ENCODE measurements at regions not wholly inside any gene's neighbourhood (a gene's known extent, or its start where the extent isn't known, plus 50 kb on each side); places are given as distances from the start of the nearest gene placed in this dataset.

DNA sequence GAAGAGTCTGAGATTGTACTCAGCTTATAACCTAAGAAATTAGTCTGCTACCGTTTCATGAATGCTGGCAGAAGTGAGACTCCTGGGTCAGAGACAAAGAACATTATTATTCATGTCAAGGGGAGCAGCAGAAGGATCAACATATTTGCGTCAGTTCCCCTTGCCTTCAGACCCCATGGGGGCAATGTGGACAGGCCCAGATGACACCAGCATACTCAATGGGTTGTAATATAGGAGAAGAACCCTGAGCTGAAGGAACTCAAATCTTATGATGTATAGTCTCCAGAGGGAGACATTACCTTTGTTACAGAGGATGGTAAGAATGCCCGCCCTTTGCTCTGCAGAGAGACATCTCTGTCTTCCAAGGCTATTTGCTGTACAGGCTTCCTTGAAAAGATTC is 384.4 kb downstream of the EPM2A start:
- H3K4me3 ChIP-seq (ENCODE audit: low read depth in 1 of 2, low read length in 2 of 2), result no peak overlapping the region
- H3K9me3 ChIP-seq (ENCODE audit: control insufficient read depth in 1 of 2, low read length in 2 of 2), result no peaks in the 10 kb centered on the region
- H3K27ac ChIP-seq (ENCODE audit: low read length), result no peak overlapping the region
- H3K36me3 ChIP-seq (ENCODE audit: control insufficient read depth in 1 of 2, insufficient read depth in 2 of 2, low read length in 2 of 2), result no peaks in the 10 kb centered on the region
- H3K27me3 ChIP-seq (ENCODE audit: low read depth, low read length), result no peaks in the 10 kb centered on the region
- no peaks in the 10 kb centered on the region for H3K4me1 ChIP-seq (ENCODE audit: control insufficient read depth in 1 of 2, insufficient read depth in 2 of 2, low read length in 2 of 2)

DNA sequence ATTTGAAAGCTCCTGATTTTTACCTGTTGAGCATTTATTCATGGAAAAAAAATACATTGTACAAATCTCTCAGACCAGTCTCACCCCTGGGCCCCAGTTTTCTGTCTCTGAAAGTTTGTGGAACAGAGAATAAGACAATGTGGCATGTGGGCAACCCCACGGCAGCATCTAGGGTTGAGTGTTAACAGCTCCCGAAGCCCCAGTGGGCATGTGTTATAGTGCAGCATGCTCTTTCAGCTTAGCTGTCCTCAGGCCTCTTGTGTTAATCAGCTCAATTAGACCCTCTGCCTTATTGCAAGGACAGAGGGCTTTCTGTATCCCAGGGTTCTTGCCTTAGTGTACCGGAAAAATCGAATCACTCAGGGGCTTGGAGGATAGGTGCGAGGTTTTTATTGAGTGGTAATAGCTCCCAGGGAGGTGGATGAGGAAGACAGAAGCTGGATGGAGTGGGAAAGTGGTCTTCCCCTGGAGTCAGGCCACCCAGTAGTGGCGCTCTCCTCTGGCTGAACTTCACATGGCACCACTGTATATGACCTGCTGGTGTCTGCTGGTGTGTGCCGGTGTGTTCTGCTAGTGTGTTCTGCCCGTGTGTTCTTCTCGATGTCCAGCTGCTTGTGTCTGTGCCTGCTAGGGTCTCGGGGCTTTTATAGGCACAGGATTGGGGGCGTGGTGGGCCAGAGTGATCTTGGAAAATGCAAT is 382.8 kb downstream of the EPM2A start:
- no peaks in the 10 kb centered on the region for H3K27me3 ChIP-seq (ENCODE audit: low read depth, low read length)
- H3K36me3 ChIP-seq (ENCODE audit: control insufficient read depth in 1 of 2, insufficient read depth in 2 of 2, low read length in 2 of 2), result no peaks in the 10 kb centered on the region
- no peak overlapping the region for H3K27ac ChIP-seq (ENCODE audit: low read length)
- no peak overlapping the region for H3K4me3 ChIP-seq (ENCODE audit: low read depth in 1 of 2, low read length in 2 of 2)
- no peaks in the 10 kb centered on the region for H3K9me3 ChIP-seq (ENCODE audit: control insufficient read depth in 1 of 2, low read length in 2 of 2)
- H3K4me1 ChIP-seq (ENCODE audit: control insufficient read depth in 1 of 2, insufficient read depth in 2 of 2, low read length in 2 of 2), result no peaks in the 10 kb centered on the region

DNA sequence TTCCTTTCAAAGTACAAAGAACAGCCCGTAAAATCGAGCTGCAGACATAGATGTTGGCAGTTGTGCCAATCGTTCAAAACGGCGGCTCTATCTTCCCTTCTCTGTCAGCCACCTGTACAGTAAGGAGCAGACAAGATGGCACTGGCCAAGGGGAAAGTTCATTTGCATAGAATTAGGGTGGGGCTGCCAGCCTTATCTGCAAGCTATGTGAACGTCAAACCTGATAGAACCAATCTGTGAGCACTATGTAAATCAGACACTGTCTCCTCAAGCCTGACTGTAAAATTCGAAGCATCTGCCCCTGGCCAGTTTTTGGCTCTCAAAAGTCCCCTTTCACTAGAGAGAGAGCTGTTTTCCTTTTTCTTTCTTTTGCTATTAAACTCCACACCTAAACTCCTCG is 374.5 kb downstream of the EPM2A start:
- no peaks in the 10 kb centered on the region for H3K4me1 ChIP-seq (ENCODE audit: control insufficient read depth in 1 of 2, insufficient read depth in 2 of 2, low read length in 2 of 2)
- no peaks in the 10 kb centered on the region for H3K27me3 ChIP-seq (ENCODE audit: low read depth, low read length)
- H3K27ac ChIP-seq (ENCODE audit: low read length), result no peak overlapping the region
- H3K9me3 ChIP-seq (ENCODE audit: control insufficient read depth in 1 of 2, low read length in 2 of 2), result peaks cover 0 to 8% of the 10 kb centered on the region in 2 donors
- H3K36me3 ChIP-seq (ENCODE audit: control insufficient read depth in 1 of 2, insufficient read depth in 2 of 2, low read length in 2 of 2), result no peaks in the 10 kb centered on the region
- H3K4me3 ChIP-seq (ENCODE audit: low read depth in 1 of 2, low read length in 2 of 2), result no peak overlapping the region

DNA sequence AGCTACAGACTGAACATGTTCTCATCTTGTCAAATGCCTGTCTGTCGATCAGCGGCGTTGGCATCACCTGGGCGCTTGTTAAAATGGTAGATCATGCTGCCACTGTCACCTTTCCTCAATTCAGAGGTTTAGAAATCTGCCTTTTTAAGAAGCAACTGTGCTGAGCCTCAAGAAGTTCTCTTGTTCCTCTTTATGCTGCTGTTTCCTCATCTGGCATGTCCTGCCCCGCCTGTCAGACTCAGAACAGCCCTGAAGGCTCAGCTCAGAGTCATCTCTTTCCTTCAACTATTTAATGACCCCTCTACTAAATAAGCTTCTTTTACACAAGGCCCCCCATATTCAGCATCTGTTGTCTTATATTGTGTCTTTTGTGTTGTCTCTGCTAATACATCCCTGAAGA is 368.2 kb downstream of the EPM2A start:
- H3K9me3 ChIP-seq (ENCODE audit: control insufficient read depth in 1 of 2, low read length in 2 of 2), result peaks cover 0 to 8% of the 10 kb centered on the region in 2 donors
- H3K27me3 ChIP-seq (ENCODE audit: low read depth, low read length), result no peaks in the 10 kb centered on the region
- no peaks in the 10 kb centered on the region for H3K4me1 ChIP-seq (ENCODE audit: control insufficient read depth in 1 of 2, insufficient read depth in 2 of 2, low read length in 2 of 2)
- no peak overlapping the region for H3K4me3 ChIP-seq (ENCODE audit: low read depth in 1 of 2, low read length in 2 of 2)
- no peaks in the 10 kb centered on the region for H3K36me3 ChIP-seq (ENCODE audit: control insufficient read depth in 1 of 2, insufficient read depth in 2 of 2, low read length in 2 of 2)
- no peak overlapping the region for H3K27ac ChIP-seq (ENCODE audit: low read length)

DNA sequence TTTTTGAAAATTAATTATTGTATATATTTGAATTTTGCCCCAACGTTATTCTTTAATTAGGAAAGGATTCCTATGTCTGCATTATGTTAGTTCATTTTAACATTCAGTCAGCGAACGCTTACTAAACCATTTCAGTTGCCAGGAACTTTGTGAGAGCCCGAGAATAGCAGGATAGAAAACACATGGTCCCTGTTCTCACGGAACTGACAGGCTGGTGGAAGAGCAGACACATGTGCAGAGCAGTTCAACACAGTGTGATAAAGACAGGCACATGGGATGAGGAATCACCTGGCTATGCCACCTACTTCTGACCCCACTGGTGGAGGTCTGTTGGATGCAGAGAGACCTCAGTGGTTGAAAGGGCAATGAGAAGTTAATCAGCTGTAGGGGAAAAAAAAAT is 367.2 kb downstream of the EPM2A start:
- Histone ChIP-seq H3K4me1 (ENCODE audit: control insufficient read depth in 1 of 2, insufficient read depth in 2 of 2, low read length in 2 of 2) (no peaks in the 10 kb centered on the region), H3K36me3 (ENCODE audit: control insufficient read depth in 1 of 2, insufficient read depth in 2 of 2, low read length in 2 of 2) (no peaks in the 10 kb centered on the region), H3K27ac (ENCODE audit: low read length) (no peak overlapping the region), H3K4me3 (ENCODE audit: low read depth in 1 of 2, low read length in 2 of 2) (no peak overlapping the region), H3K9me3 (ENCODE audit: control insufficient read depth in 1 of 2, low read length in 2 of 2) (peaks cover 0 to 5% of the 10 kb centered on the region in 2 donors), H3K27me3 (ENCODE audit: low read depth, low read length) (no peaks in the 10 kb centered on the region)

DNA sequence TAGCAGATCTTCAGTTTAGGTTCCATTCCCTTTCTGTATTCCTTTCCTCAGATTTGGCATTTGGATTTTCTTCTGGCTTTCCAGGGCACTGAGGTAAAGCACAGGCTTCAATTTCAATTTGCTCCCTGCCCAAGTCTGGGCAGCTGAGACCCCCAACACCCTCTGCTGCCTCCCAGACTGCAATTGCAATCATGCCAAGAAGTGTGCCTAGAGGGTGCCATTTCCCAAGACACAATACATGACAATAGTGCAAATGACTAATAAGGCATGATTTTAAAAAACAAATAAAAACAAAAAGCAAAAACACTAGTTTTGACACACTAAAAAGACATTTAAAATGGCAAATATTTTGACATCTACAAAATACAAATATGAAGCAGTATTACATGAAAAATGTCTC is 364.8 kb downstream of the EPM2A start:
- H3K27ac ChIP-seq (ENCODE audit: low read length), result no peak overlapping the region
- H3K27me3 ChIP-seq (ENCODE audit: low read depth, low read length), result no peaks in the 10 kb centered on the region
- H3K4me3 ChIP-seq (ENCODE audit: low read depth in 1 of 2, low read length in 2 of 2), result no peak overlapping the region

DNA sequence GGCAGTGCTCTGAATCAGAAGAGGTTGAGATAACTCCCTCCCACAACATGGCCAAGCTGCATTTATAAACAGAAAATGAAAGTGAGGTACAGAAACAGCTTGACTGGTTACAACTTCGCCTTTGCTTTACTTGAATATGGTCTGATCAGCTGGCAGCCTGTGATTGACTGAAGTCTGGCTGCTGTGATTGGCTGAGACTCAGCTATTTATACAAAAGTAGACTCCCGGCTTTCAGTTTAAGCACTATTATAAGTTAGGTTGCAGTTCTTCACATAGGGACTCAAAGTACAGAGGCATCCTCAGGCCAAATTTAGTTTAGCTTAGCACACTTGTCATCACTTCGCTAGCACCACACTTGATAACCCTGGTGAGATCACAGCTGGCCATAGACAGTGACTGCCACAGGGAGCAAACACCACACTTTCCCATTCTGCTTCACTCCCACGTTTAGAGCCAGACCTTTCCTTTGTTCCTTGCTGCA is 362.6 kb downstream of the EPM2A start:
- H3K4me3 ChIP-seq (ENCODE audit: low read depth in 1 of 2, low read length in 2 of 2), result no peak overlapping the region
- peaks cover 4 to 6% of the 10 kb centered on the region in 2 donors for H3K9me3 ChIP-seq (ENCODE audit: control insufficient read depth in 1 of 2, low read length in 2 of 2)
- no peaks in the 10 kb centered on the region for H3K36me3 ChIP-seq (ENCODE audit: control insufficient read depth in 1 of 2, insufficient read depth in 2 of 2, low read length in 2 of 2)
- no peak overlapping the region for H3K27ac ChIP-seq (ENCODE audit: low read length)
- no peaks in the 10 kb centered on the region for H3K4me1 ChIP-seq (ENCODE audit: control insufficient read depth in 1 of 2, insufficient read depth in 2 of 2, low read length in 2 of 2)
- no peaks in the 10 kb centered on the region for H3K27me3 ChIP-seq (ENCODE audit: low read depth, low read length)

More for the DNA sequence above, 364.8 kb downstream of the EPM2A start:
- Histone ChIP-seq H3K9me3 (ENCODE audit: control insufficient read depth in 1 of 2, low read length in 2 of 2) (no peaks in the 10 kb centered on the region), H3K4me1 (ENCODE audit: control insufficient read depth in 1 of 2, insufficient read depth in 2 of 2, low read length in 2 of 2) (no peaks in the 10 kb centered on the region), H3K36me3 (ENCODE audit: control insufficient read depth in 1 of 2, insufficient read depth in 2 of 2, low read length in 2 of 2) (no peaks in the 10 kb centered on the region)

DNA sequence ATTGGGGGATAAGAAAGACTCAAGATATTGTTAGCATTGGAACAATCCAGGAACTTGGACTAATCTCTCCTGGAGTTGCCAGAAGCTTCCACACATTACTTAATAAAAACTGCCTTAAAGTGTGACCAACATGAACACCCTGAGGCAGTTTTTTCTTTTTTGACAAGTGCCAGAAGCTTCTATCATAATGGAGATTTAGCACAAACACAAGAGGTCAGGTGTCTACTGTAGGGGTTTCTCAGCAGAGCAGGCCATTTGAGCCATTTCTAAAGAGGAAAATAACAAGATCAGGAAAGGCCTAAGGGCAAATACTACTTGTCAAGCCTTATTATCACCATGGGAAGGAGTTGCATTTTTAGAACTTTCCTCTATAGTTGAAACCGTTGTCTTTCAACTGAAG is 361.5 kb downstream of the EPM2A start:
- Histone ChIP-seq H3K4me1 (ENCODE audit: control insufficient read depth in 1 of 2, insufficient read depth in 2 of 2, low read length in 2 of 2) (no peaks in the 10 kb centered on the region), H3K27ac (ENCODE audit: low read length) (no peak overlapping the region), H3K27me3 (ENCODE audit: low read depth, low read length) (no peaks in the 10 kb centered on the region), H3K4me3 (ENCODE audit: low read depth in 1 of 2, low read length in 2 of 2) (no peak overlapping the region), H3K9me3 (ENCODE audit: control insufficient read depth in 1 of 2, low read length in 2 of 2) (peaks cover 4 to 6% of the 10 kb centered on the region in 2 donors), H3K36me3 (ENCODE audit: control insufficient read depth in 1 of 2, insufficient read depth in 2 of 2, low read length in 2 of 2) (no peaks in the 10 kb centered on the region)

DNA sequence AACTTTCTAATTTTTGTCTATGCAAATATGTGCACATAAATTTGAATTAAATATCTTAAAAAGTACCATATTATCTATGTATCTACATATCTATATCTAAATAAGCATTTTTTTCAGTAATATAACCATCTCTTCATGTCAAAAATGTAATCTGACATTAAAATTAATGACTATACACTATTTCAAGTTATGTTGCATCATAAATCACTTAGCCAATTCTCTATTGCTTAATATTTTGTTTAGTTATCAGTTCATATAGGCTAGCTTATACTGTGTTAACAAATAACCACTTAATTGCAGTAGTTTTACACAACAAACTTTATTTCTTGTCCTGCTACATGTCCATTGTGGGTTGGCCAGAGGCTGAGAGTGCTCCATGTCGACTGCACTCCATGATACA is 360.8 kb downstream of the EPM2A start:
- Histone ChIP-seq H3K27me3 (ENCODE audit: low read depth, low read length) (no peaks in the 10 kb centered on the region), H3K4me1 (ENCODE audit: control insufficient read depth in 1 of 2, insufficient read depth in 2 of 2, low read length in 2 of 2) (no peaks in the 10 kb centered on the region), H3K36me3 (ENCODE audit: control insufficient read depth in 1 of 2, insufficient read depth in 2 of 2, low read length in 2 of 2) (no peaks in the 10 kb centered on the region), H3K9me3 (ENCODE audit: control insufficient read depth in 1 of 2, low read length in 2 of 2) (peaks cover 4 to 6% of the 10 kb centered on the region in 2 donors), H3K27ac (ENCODE audit: low read length) (no peak overlapping the region), H3K4me3 (ENCODE audit: low read depth in 1 of 2, low read length in 2 of 2) (no peak overlapping the region)

DNA sequence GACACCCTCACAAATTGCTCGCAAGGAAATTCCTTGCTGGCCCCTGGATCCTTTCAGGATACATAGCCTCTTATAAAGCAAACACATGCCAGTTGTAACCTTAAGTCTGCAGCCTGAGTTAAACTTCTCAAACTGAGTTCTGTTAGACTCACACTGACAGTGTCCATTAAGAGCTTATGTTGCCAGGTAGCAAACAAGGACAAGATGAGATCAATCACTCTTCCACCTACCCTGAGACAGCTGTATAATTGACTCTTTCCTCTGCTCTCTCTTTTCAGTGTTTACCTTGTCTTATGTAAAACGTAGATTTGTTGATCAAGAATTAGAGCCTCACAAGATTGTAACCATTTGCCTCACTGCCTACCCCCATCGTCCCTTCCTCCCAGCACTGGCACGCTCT is 359.8 kb downstream of the EPM2A start:
- peaks cover 4 to 6% of the 10 kb centered on the region in 2 donors for H3K9me3 ChIP-seq (ENCODE audit: control insufficient read depth in 1 of 2, low read length in 2 of 2)
- no peaks in the 10 kb centered on the region for H3K4me1 ChIP-seq (ENCODE audit: control insufficient read depth in 1 of 2, insufficient read depth in 2 of 2, low read length in 2 of 2)
- no peaks in the 10 kb centered on the region for H3K27me3 ChIP-seq (ENCODE audit: low read depth, low read length)
- no peak overlapping the region for H3K4me3 ChIP-seq (ENCODE audit: low read depth in 1 of 2, low read length in 2 of 2)
- no peak overlapping the region for H3K27ac ChIP-seq (ENCODE audit: low read length)
- no peaks in the 10 kb centered on the region for H3K36me3 ChIP-seq (ENCODE audit: control insufficient read depth in 1 of 2, insufficient read depth in 2 of 2, low read length in 2 of 2)

DNA sequence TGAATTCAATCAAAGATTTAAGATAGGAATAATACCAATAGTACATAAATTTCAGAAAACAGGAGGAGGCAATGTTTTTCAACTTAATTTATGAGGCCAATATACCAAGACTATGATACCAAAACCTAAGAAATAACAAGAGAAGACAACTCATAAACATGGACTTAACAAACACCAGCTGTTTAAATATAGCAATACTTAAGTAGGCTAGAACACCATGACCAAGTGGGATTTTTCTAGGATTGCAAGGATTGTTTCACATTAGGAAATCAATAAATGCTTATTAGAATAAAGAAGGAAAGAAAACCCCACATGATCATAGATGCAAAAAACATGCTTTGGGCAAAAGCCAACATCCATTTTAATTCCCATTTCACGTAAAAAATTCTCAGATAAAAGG is 355.1 kb downstream of the EPM2A start:
- Histone ChIP-seq H3K27me3 (ENCODE audit: low read depth, low read length) (no peaks in the 10 kb centered on the region), H3K4me1 (ENCODE audit: control insufficient read depth in 1 of 2, insufficient read depth in 2 of 2, low read length in 2 of 2) (no peaks in the 10 kb centered on the region), H3K27ac (ENCODE audit: low read length) (no peak overlapping the region), H3K4me3 (ENCODE audit: low read depth in 1 of 2, low read length in 2 of 2) (no peak overlapping the region), H3K9me3 (ENCODE audit: control insufficient read depth in 1 of 2, low read length in 2 of 2) (peaks cover 4 to 6% of the 10 kb centered on the region in 2 donors), H3K36me3 (ENCODE audit: control insufficient read depth in 1 of 2, insufficient read depth in 2 of 2, low read length in 2 of 2) (no peaks in the 10 kb centered on the region)

DNA sequence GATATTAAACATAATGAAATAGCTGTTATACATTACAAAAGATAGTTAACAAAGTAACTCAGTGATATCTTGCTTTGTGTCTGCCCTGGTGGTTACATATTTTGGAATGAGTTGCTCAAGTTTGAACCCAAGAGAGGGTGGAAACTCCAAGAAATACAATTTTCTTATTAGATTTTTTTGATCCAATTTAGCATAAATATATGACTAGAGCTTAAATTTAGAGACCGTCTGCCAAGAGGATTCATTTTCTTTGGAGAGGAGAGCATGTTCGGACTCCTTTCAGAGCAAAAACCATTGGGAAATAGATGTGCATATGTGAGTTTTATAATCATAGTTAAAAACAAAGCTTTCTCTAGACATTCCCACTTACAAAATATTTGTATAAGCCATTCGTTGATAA is 353.4 kb downstream of the EPM2A start:
- Histone ChIP-seq H3K27ac (ENCODE audit: low read length) (no peak overlapping the region), H3K9me3 (ENCODE audit: control insufficient read depth in 1 of 2, low read length in 2 of 2) (peaks cover 4 to 6% of the 10 kb centered on the region in 2 donors), H3K36me3 (ENCODE audit: control insufficient read depth in 1 of 2, insufficient read depth in 2 of 2, low read length in 2 of 2) (no peaks in the 10 kb centered on the region), H3K27me3 (ENCODE audit: low read depth, low read length) (no peaks in the 10 kb centered on the region), H3K4me1 (ENCODE audit: control insufficient read depth in 1 of 2, insufficient read depth in 2 of 2, low read length in 2 of 2) (no peaks in the 10 kb centered on the region), H3K4me3 (ENCODE audit: low read depth in 1 of 2, low read length in 2 of 2) (no peak overlapping the region)

All from muscle layer of duodenum (tissue), 2 donors.